ENCODE measurements at regions not wholly inside any gene's neighbourhood (a gene's known extent, or its start where the extent isn't known, plus 50 kb on each side); places are given as distances from the start of the nearest gene placed in this dataset.
A peak's percentile ranks its signal among the peaks of the same experiment; 100 is the strongest.

- Histone ChIP-seq H3K27ac (no peak overlapping the region), H3K9me3 (ENCODE audit: low read depth) (no peaks in the 10 kb centered on the region), H3K4me1 (ENCODE audit: insufficient read depth) (peaks cover 10% of the 10 kb centered on the region; the same call in 1 of the 2 replicates), H3K36me3 (ENCODE audit: low read depth) (no peaks in the 10 kb centered on the region), H2AFZ (no peak overlapping the region), H3K27me3 (replicated peaks; ENCODE audit: insufficient read depth) (0 out of 2 replicates have a peak, but pooled peaks cover 11% of the 10 kb centered on the region), H3K9ac (no peak overlapping the region), H3K4me3 (no peak overlapping the region), H3F3A (ENCODE audit: insufficient read depth) (no peaks in the 10 kb centered on the region; the same call in 1 of the 2 replicates), H3K79me2 (ENCODE audit: insufficient read depth) (no peaks in the 10 kb centered on the region), H3K4me2 (ENCODE audit: unreplicated experiment) (no peak overlapping the region), H3K9me2 (ENCODE audit: insufficient read depth) (no peaks in the 10 kb centered on the region), H4K20me1 (ENCODE audit: insufficient read depth) (no peaks in the 10 kb centered on the region)
- TF ChIP-seq EZH2phosphoT487 (IDR thresholded peaks at IDR 0.05; ENCODE audit: insufficient read depth, low read depth): no peak
- no peak for TF ChIP-seq EZH2 (IDR thresholded peaks at IDR 0.05; ENCODE audit: insufficient read depth, poor library complexity, severe bottlenecking)
- in situ Hi-C loops (cut with MboI): no loop called here
- peak; percentile 46 for DNase-seq
- WGBS, 2 experiments (ENCODE audit: low coverage in 1 of 2, low lambda C conversion rate in 2 of 2, missing lambda C conversion rate in 2 of 2): 48% methylated on average over 2 of the region's 2 CpGs
These were observed 352.0 kb downstream of the BCAT1 start for GRCh38 chr12:24596768-24597388.

GRCh38 chr12:24595652-24596235 lies 353.2 kb downstream of the BCAT1 start:
- Histone ChIP-seq H3F3A (ENCODE audit: insufficient read depth) (no peaks in the 10 kb centered on the region; the same call in 1 of the 2 replicates), H3K27ac (no peak overlapping the region), H3K9ac (no peak overlapping the region), H3K79me2 (ENCODE audit: insufficient read depth) (no peaks in the 10 kb centered on the region), H3K4me2 (ENCODE audit: unreplicated experiment) (no peak overlapping the region), H2AFZ (no peak overlapping the region), H3K9me2 (ENCODE audit: insufficient read depth) (no peaks in the 10 kb centered on the region), H3K4me3 (no peak overlapping the region), H3K27me3 (replicated peaks; ENCODE audit: insufficient read depth) (peaks cover 21% of the 10 kb centered on the region; the same call in 1 of the 2 replicates), H3K36me3 (ENCODE audit: low read depth) (no peaks in the 10 kb centered on the region), H3K4me1 (ENCODE audit: insufficient read depth) (peaks cover 4% of the 10 kb centered on the region; the same call in 1 of the 2 replicates), H3K9me3 (ENCODE audit: low read depth) (no peaks in the 10 kb centered on the region), H4K20me1 (ENCODE audit: insufficient read depth) (no peaks in the 10 kb centered on the region)
- in situ Hi-C loops (cut with MboI): no loop called here
- DNase-seq: peak; percentile 18
- TF ChIP-seq EZH2 (IDR thresholded peaks at IDR 0.05; ENCODE audit: insufficient read depth, poor library complexity, severe bottlenecking) (no peak), EZH2phosphoT487 (IDR thresholded peaks at IDR 0.05; ENCODE audit: insufficient read depth, low read depth) (no peak)
- WGBS, 2 experiments (ENCODE audit: low coverage in 1 of 2, low lambda C conversion rate in 2 of 2, missing lambda C conversion rate in 2 of 2): 49 to 52% methylated on average over 3 of the region's 3 CpGs

- Histone ChIP-seq H3K36me3 (ENCODE audit: low read depth) (no peaks in the 10 kb centered on the region), H4K20me1 (ENCODE audit: insufficient read depth) (no peaks in the 10 kb centered on the region), H3K9me2 (ENCODE audit: insufficient read depth) (no peaks in the 10 kb centered on the region), H3K4me2 (ENCODE audit: unreplicated experiment) (no peak overlapping the region), H3K4me1 (ENCODE audit: insufficient read depth) (no peaks in the 10 kb centered on the region), H3K27ac (no peak overlapping the region), H3K27me3 (replicated peaks; ENCODE audit: insufficient read depth) (peaks cover 22% of the 10 kb centered on the region; the same call in 1 of the 2 replicates), H3F3A (ENCODE audit: insufficient read depth) (no peaks in the 10 kb centered on the region), H2AFZ (no peak overlapping the region), H3K79me2 (ENCODE audit: insufficient read depth) (no peaks in the 10 kb centered on the region), H3K9me3 (ENCODE audit: low read depth) (no peaks in the 10 kb centered on the region), H3K9ac (no peak overlapping the region), H3K4me3 (no peak overlapping the region)
- WGBS, 2 experiments (ENCODE audit: low coverage in 1 of 2, low lambda C conversion rate in 2 of 2, missing lambda C conversion rate in 2 of 2): 29% methylated on average over 1 of the region's 1 CpG
- in situ Hi-C loops (cut with MboI): no loop called here
- TF ChIP-seq EZH2phosphoT487 (IDR thresholded peaks at IDR 0.05; ENCODE audit: insufficient read depth, low read depth) (no peak), EZH2 (IDR thresholded peaks at IDR 0.05; ENCODE audit: insufficient read depth, poor library complexity, severe bottlenecking) (no peak)
- DNase-seq: no peak
These were observed 357.0 kb downstream of the BCAT1 start for GRCh38 chr12:24591715-24592440.

GRCh38 chr12:24591079-24591626 lies 357.7 kb downstream of the BCAT1 start:
- H3K79me2 ChIP-seq (ENCODE audit: insufficient read depth): no peaks in the 10 kb centered on the region
- H3K9ac ChIP-seq: no peak overlapping the region
- H3K36me3 ChIP-seq (ENCODE audit: low read depth): no peaks in the 10 kb centered on the region
- in situ Hi-C loops (cut with MboI): no loop called here
- peaks cover 22% of the 10 kb centered on the region; the same call in 1 of the 2 replicates for H3K27me3 ChIP-seq (replicated peaks; ENCODE audit: insufficient read depth)
- no peaks in the 10 kb centered on the region for H3K9me2 ChIP-seq (ENCODE audit: insufficient read depth)
- 50 to 57% methylated on average over 4 of the region's 4 CpGs for WGBS, 2 experiments (ENCODE audit: low coverage in 1 of 2, low lambda C conversion rate in 2 of 2, missing lambda C conversion rate in 2 of 2)
- no peak for TF ChIP-seq EZH2 (IDR thresholded peaks at IDR 0.05; ENCODE audit: insufficient read depth, poor library complexity, severe bottlenecking)
- TF ChIP-seq EZH2phosphoT487 (IDR thresholded peaks at IDR 0.05; ENCODE audit: insufficient read depth, low read depth): no peak
- no peak overlapping the region for H2AFZ ChIP-seq
- no peak overlapping the region for H3K4me2 ChIP-seq (ENCODE audit: unreplicated experiment)
- H3K27ac ChIP-seq: no peak overlapping the region
- no peak overlapping the region for H3K4me3 ChIP-seq
- H3K9me3 ChIP-seq (ENCODE audit: low read depth): no peaks in the 10 kb centered on the region
- H3F3A ChIP-seq (ENCODE audit: insufficient read depth): no peaks in the 10 kb centered on the region
- no peak for DNase-seq
- no peaks in the 10 kb centered on the region for H3K4me1 ChIP-seq (ENCODE audit: insufficient read depth)
- no peaks in the 10 kb centered on the region for H4K20me1 ChIP-seq (ENCODE audit: insufficient read depth)
